ENCODE measurements at regions not wholly inside any gene's neighbourhood (a gene's known extent, or its start where the extent isn't known, plus 50 kb on each side); places are given as distances from the start of the nearest gene placed in this dataset.

- Histone ChIP-seq H3K9me3 (ENCODE audit: control insufficient read depth, insufficient read depth, low read depth, low read length) (no peaks in the 10 kb centered on the region), H3K27ac (ENCODE audit: low read length) (no peak overlapping the region), H3K36me3 (ENCODE audit: control insufficient read depth, insufficient read depth, low read length) (no peaks in the 10 kb centered on the region), H3K4me3 (ENCODE audit: low read depth in 2 of 2, low read length in 2 of 2) (no peak overlapping the region), H3K27me3 (ENCODE audit: control insufficient read depth, insufficient read depth, low read length) (no peaks in the 10 kb centered on the region), H3K4me1 (ENCODE audit: control insufficient read depth, insufficient read depth, low read length) (no peaks in the 10 kb centered on the region)
- CTCF ChIA-PET = no interaction called here
- POLR2A ChIA-PET = no interaction called here
- in situ Hi-C loops (cut with HindIII; ENCODE audit: low pct_unique_long_range_greater_than_20kb, low sequenced_read_pairs) (no loop called here), intact Hi-C loops (cut with micrococcal nuclease; ENCODE audit: unreplicated experiment) (no loop called here)
- DNase-seq (ENCODE audit: low read depth, low spot score) = no peak
- ATAC-seq = no peak
- no TSS peak for BruUV-seq (replicated peaks)
- TF ChIP-seq REST (IDR thresholded peaks at IDR 0.05; ENCODE audit: insufficient read depth in 1 of 2, low read depth in 2 of 2, low read length in 1 of 2) = no peak
- no peak for TF ChIP-seq POLR2AphosphoS5 (IDR thresholded peaks at IDR 0.05; ENCODE audit: low read depth, low read length)
- no peak for TF ChIP-seq TCF7L2 (IDR thresholded peaks at IDR 0.05; ENCODE audit: low read depth, low read length)
- TF ChIP-seq CTCF (IDR thresholded peaks at IDR 0.05) = no peak
- no peak for TF ChIP-seq SIN3A (IDR thresholded peaks at IDR 0.05; ENCODE audit: borderline replicate concordance, insufficient read depth, low read depth, low read length)
Observed at GRCh38 chr12:92634730-92635129, 68.1 kb upstream of the PLEKHG7 start.

DNA sequence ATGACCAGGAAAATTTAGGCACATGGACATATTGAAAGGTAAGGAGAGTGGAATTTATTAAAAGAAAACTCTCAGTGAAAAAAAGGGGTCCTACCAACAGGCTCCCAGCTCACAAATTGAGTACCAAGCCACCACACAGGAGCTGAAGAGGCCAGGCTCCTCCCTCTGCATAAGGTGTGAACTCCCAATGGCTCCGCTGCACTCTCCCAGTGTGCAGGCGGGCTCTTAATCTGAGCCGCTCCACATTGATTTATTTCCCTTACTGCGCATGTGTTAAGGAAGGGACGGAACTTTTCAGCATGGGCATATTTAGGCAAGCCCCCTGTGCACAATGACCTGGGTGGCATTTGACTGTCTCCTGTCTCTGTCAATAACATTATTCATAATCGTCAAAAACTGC is 68.6 kb upstream of the PLEKHG7 start:
- TF ChIP-seq REST (IDR thresholded peaks at IDR 0.05; ENCODE audit: insufficient read depth in 1 of 2, low read depth in 2 of 2, low read length in 1 of 2) (no peak), SIN3A (IDR thresholded peaks at IDR 0.05; ENCODE audit: borderline replicate concordance, insufficient read depth, low read depth, low read length) (no peak), TCF7L2 (IDR thresholded peaks at IDR 0.05; ENCODE audit: low read depth, low read length) (no peak), POLR2AphosphoS5 (IDR thresholded peaks at IDR 0.05; ENCODE audit: low read depth, low read length) (no peak), CTCF (IDR thresholded peaks at IDR 0.05) (no peak)
- POLR2A ChIA-PET = no interaction called here
- Histone ChIP-seq H3K4me3 (ENCODE audit: low read depth in 2 of 2, low read length in 2 of 2) (no peak overlapping the region), H3K27ac (ENCODE audit: low read length) (no peak overlapping the region), H3K27me3 (ENCODE audit: control insufficient read depth, insufficient read depth, low read length) (no peaks in the 10 kb centered on the region), H3K36me3 (ENCODE audit: control insufficient read depth, insufficient read depth, low read length) (no peaks in the 10 kb centered on the region), H3K4me1 (ENCODE audit: control insufficient read depth, insufficient read depth, low read length) (no peaks in the 10 kb centered on the region), H3K9me3 (ENCODE audit: control insufficient read depth, insufficient read depth, low read depth, low read length) (no peaks in the 10 kb centered on the region)
- CTCF ChIA-PET = no interaction called here
- ATAC-seq = no peak
- no TSS peak for BruUV-seq (replicated peaks)
- intact Hi-C loops (cut with micrococcal nuclease; ENCODE audit: unreplicated experiment) = no loop called here
- in situ Hi-C loops (cut with HindIII; ENCODE audit: low pct_unique_long_range_greater_than_20kb, low sequenced_read_pairs) = no loop called here
- DNase-seq (ENCODE audit: low read depth, low spot score) = no peak
